Astrocyte (in vitro differentiated cells and primary cell): ENCODE measurements at regions not wholly inside any gene's neighbourhood (a gene's known extent, or its start where the extent isn't known, plus 50 kb on each side); places are given as distances from the start of the nearest gene placed in this dataset.

Source experiments
- EZH2 ChIP-seq: IDR thresholded peaks from 2 replicates; pipeline ENCODE4 v1.6.1; 2012; ENCODE audit warnings: mild to moderate bottlenecking, low read length, inconsistent platforms; ENCODE audit not compliant: insufficient read depth
- TF ChIP-seq, protein P1 (sequence below): IDR thresholded peaks from 2 replicates; pipeline ENCODE4 v1.5.1; 2011; ENCODE audit warnings: low read depth, mild to moderate bottlenecking, inconsistent platforms, low read length, moderate library complexity; ENCODE audit not compliant: insufficient read depth

DNA sequence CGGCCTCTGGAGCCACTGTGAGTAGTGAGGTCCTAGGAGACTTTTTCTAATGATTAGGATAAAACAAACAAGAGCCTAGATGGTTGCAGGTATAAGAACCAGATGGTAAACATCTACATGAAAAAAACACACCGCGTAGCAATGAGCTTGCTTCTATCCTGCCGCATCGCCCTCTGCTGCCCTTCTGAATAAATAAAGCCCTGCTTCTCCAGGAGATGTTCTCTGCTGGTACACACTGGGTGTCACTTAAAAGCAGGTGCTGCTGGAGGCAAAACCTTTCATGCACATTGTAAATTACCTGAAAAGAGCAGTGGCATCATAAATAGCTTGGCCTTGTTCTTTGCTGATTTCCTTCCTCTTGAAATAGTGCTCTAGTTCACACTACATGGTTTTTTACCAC lies 164.4 kb upstream of the TOPAZ1 start:
- TF ChIP-seq, protein P1, sequence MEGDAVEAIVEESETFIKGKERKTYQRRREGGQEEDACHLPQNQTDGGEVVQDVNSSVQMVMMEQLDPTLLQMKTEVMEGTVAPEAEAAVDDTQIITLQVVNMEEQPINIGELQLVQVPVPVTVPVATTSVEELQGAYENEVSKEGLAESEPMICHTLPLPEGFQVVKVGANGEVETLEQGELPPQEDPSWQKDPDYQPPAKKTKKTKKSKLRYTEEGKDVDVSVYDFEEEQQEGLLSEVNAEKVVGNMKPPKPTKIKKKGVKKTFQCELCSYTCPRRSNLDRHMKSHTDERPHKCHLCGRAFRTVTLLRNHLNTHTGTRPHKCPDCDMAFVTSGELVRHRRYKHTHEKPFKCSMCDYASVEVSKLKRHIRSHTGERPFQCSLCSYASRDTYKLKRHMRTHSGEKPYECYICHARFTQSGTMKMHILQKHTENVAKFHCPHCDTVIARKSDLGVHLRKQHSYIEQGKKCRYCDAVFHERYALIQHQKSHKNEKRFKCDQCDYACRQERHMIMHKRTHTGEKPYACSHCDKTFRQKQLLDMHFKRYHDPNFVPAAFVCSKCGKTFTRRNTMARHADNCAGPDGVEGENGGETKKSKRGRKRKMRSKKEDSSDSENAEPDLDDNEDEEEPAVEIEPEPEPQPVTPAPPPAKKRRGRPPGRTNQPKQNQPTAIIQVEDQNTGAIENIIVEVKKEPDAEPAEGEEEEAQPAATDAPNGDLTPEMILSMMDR, result no peak
- no peak for TF ChIP-seq EZH2
